Mononuclear cell (primary cell): ENCODE measurements at regions not wholly inside any gene's neighbourhood (a gene's known extent, or its start where the extent isn't known, plus 50 kb on each side); places are given as distances from the start of the nearest gene placed in this dataset.

Experiments used
- H3K27me3 ChIP-seq: 2 replicates; pipeline ENCODE4 v1.6.0; 2011; ENCODE audit warnings: low read length, control low read depth; ENCODE audit not compliant: insufficient read depth
- H3K4me1 ChIP-seq: 2 replicates; pipeline ENCODE4 v1.5.1; 2011; ENCODE audit warnings: mild to moderate bottlenecking, low read length, control low read depth; ENCODE audit not compliant: insufficient read depth
- H3K4me3 ChIP-seq: 2 replicates; pipeline ENCODE4 v1.5.1; 2011; ENCODE audit warnings: mild to moderate bottlenecking, low read length, moderate library complexity
- H3K9me3 ChIP-seq: 2 replicates; pipeline ENCODE4 v1.5.1; 2011; ENCODE audit warnings: low read depth, mild to moderate bottlenecking, control low read depth, low read length

- Histone ChIP-seq H3K9me3 (no peaks in the 10 kb centered on the region), H3K4me3 (no peak overlapping the region), H3K27me3 (peaks cover 3% of the 10 kb centered on the region), H3K4me1 (peaks cover 6% of the 10 kb centered on the region)
These were observed 94.5 kb upstream of the TOP3B start for GRCh38 chr22:22076932-22077703.

- Histone ChIP-seq H3K9me3 (no peaks in the 10 kb centered on the region), H3K27me3 (peaks cover 3% of the 10 kb centered on the region), H3K4me3 (no peak overlapping the region), H3K4me1 (peaks cover 6% of the 10 kb centered on the region)
These were observed 93.8 kb upstream of the TOP3B start for GRCh38 chr22:22076361-22076760.

GRCh38 chr22:22075382-22076163 lies 93.0 kb upstream of the TOP3B start:
- H3K4me1 ChIP-seq = peaks cover 6% of the 10 kb centered on the region
- peaks cover 3% of the 10 kb centered on the region for H3K27me3 ChIP-seq
- H3K4me3 ChIP-seq = no peak overlapping the region
- H3K9me3 ChIP-seq = no peaks in the 10 kb centered on the region

- H3K27me3 ChIP-seq = peaks cover 3% of the 10 kb centered on the region
- no peak overlapping the region for H3K4me3 ChIP-seq
- H3K9me3 ChIP-seq = no peaks in the 10 kb centered on the region
- H3K4me1 ChIP-seq = peaks cover 6% of the 10 kb centered on the region
These were observed 92.2 kb upstream of the TOP3B start for GRCh38 chr22:22074634-22075381.

- no peaks in the 10 kb centered on the region for H3K9me3 ChIP-seq
- peaks cover 6% of the 10 kb centered on the region for H3K4me1 ChIP-seq
- peaks cover 3% of the 10 kb centered on the region for H3K27me3 ChIP-seq
- H3K4me3 ChIP-seq = no peak overlapping the region
These were observed 91.4 kb upstream of the TOP3B start for GRCh38 chr22:22073769-22074561.

GRCh38 chr22:22072169-22072836 lies 89.7 kb upstream of the TOP3B start:
- Histone ChIP-seq H3K4me3 (no peak overlapping the region), H3K9me3 (no peaks in the 10 kb centered on the region), H3K4me1 (peaks cover 6% of the 10 kb centered on the region), H3K27me3 (no peaks in the 10 kb centered on the region)

GRCh38 chr22:22071455-22071854 lies 88.9 kb upstream of the TOP3B start:
- H3K4me3 ChIP-seq = no peak overlapping the region
- peaks cover 6% of the 10 kb centered on the region for H3K4me1 ChIP-seq
- no peaks in the 10 kb centered on the region for H3K27me3 ChIP-seq
- H3K9me3 ChIP-seq = no peaks in the 10 kb centered on the region

- H3K27me3 ChIP-seq = no peaks in the 10 kb centered on the region
These were observed 87.8 kb upstream of the TOP3B start for GRCh38 chr22:22070371-22070824.

GRCh38 chr22:22069450-22070370 lies 87.1 kb upstream of the TOP3B start:
- H3K4me3 ChIP-seq = no peak overlapping the region
- peaks cover 4% of the 10 kb centered on the region for H3K4me1 ChIP-seq
- H3K27me3 ChIP-seq = no peaks in the 10 kb centered on the region
- H3K9me3 ChIP-seq = no peaks in the 10 kb centered on the region

More at GRCh38 chr22:22070371-22070824, 87.8 kb upstream of the TOP3B start:
- no peak overlapping the region for H3K4me3 ChIP-seq
- H3K9me3 ChIP-seq = no peaks in the 10 kb centered on the region
- H3K4me1 ChIP-seq = peaks cover 6% of the 10 kb centered on the region

- Histone ChIP-seq H3K4me1 (no peaks in the 10 kb centered on the region), H3K27me3 (no peaks in the 10 kb centered on the region), H3K4me3 (no peak overlapping the region), H3K9me3 (no peaks in the 10 kb centered on the region)
These were observed 86.1 kb upstream of the TOP3B start for GRCh38 chr22:22068657-22069056.

GRCh38 chr22:22068025-22068424 lies 85.4 kb upstream of the TOP3B start:
- H3K9me3 ChIP-seq = no peaks in the 10 kb centered on the region
- H3K27me3 ChIP-seq = no peaks in the 10 kb centered on the region
- H3K4me3 ChIP-seq = no peak overlapping the region
- peaks cover 5% of the 10 kb centered on the region for H3K4me1 ChIP-seq

- peaks cover 7% of the 10 kb centered on the region for H3K4me1 ChIP-seq
- H3K27me3 ChIP-seq = no peaks in the 10 kb centered on the region
- H3K9me3 ChIP-seq = no peaks in the 10 kb centered on the region
- no peak overlapping the region for H3K4me3 ChIP-seq
These were observed 84.6 kb upstream of the TOP3B start for GRCh38 chr22:22067192-22067591.

GRCh38 chr22:22064580-22064979 lies 82.0 kb upstream of the TOP3B start:
- Histone ChIP-seq H3K4me3 (no peak overlapping the region), H3K9me3 (no peaks in the 10 kb centered on the region), H3K4me1 (peaks cover 26% of the 10 kb centered on the region), H3K27me3 (no peaks in the 10 kb centered on the region)
